Neural cell (in vitro differentiated cells): ENCODE measurements at regions not wholly inside any gene's neighbourhood (a gene's known extent, or its start where the extent isn't known, plus 50 kb on each side); places are given as distances from the start of the nearest gene placed in this dataset.

Experiments
- H2AFZ ChIP-seq: fragments of 200-600, 300-800 bp; sonication (generic), shearing (Covaris generic); 2 replicates; pipeline ENCODE4 v1.6.0; 2014; ENCODE audit warnings: low read depth, mild to moderate bottlenecking, antibody characterized with exemption, low read length, moderate library complexity
- H3F3A ChIP-seq: fragments of 200-600 bp; shearing (Covaris generic); 2 replicates; pipeline ENCODE4 v1.6.1; 2016; ENCODE audit warnings: mild to moderate bottlenecking, moderate library complexity, mixed read lengths, antibody characterized with exemption, low read length; ENCODE audit not compliant: insufficient read depth, poor library complexity, severe bottlenecking
- H3K27ac ChIP-seq: fragments of 200-600, 300-800 bp; sonication (generic), shearing (Covaris generic); 2 replicates; pipeline ENCODE4 v1.5.1; 2014; ENCODE audit warnings: mild to moderate bottlenecking, low read length, moderate library complexity
- H3K27me3 ChIP-seq: fragments of 300-800, 200-600 bp; sonication (generic), shearing (Covaris generic); 2 replicates; pipeline ENCODE4 v1.6.0; 2014; ENCODE audit warnings: mild to moderate bottlenecking, low read depth, low read length, moderate library complexity; ENCODE audit not compliant: insufficient read depth
- H3K36me3 ChIP-seq: fragments of 300-800, 200-600 bp; sonication (generic), shearing (Covaris generic); 2 replicates; pipeline ENCODE4 v1.5.1; 2014; ENCODE audit warnings: mild to moderate bottlenecking, antibody characterized with exemption, low read length, moderate library complexity; ENCODE audit not compliant: insufficient read depth
- H3K4me2 ChIP-seq: fragments of 300-800, 200-600 bp; sonication (generic), shearing (Covaris generic); 2 replicates; pipeline ENCODE4 v1.6.0; 2014; ENCODE audit warnings: mild to moderate bottlenecking, low read length
- H3K4me3 ChIP-seq: fragments of 300-800, 200-600 bp; sonication (generic), shearing (Covaris generic); 2 replicates; pipeline ENCODE4 v1.5.1; 2014; ENCODE audit warnings: mild to moderate bottlenecking, low read length, moderate library complexity
- H3K79me2 ChIP-seq: fragments of 200-600 bp; shearing (Covaris generic); replicated peaks from 2 replicates; pipeline ENCODE4 v1.6.0; 2014; ENCODE audit warnings: mild to moderate bottlenecking, low read length, moderate library complexity; ENCODE audit not compliant: insufficient read depth
- H3K9ac ChIP-seq: fragments of 300-800, 200-600 bp; sonication (generic), shearing (Covaris generic); 2 replicates; pipeline ENCODE4 v1.6.1; 2016; ENCODE audit warnings: mild to moderate bottlenecking, low read length, mixed read lengths
- H3K9me2 ChIP-seq: fragments of 200-600 bp; shearing (Covaris generic); 2 replicates; pipeline ENCODE4 v1.6.1; 2016; ENCODE audit warnings: mild to moderate bottlenecking, low read length, mixed read lengths; ENCODE audit not compliant: insufficient read depth
- H3K9me3 ChIP-seq: fragments of 200-600, 300-800 bp; sonication (generic), shearing (Covaris generic); 2 replicates; pipeline ENCODE4 v1.6.1; 2016; ENCODE audit warnings: mild to moderate bottlenecking, mixed run types, low read length, moderate library complexity, mixed read lengths
- H4K20me1 ChIP-seq: fragments of 200-600 bp; shearing (Covaris generic); 2 replicates; pipeline ENCODE4 v1.6.1; 2016; ENCODE audit warnings: mild to moderate bottlenecking, mixed run types; ENCODE audit not compliant: insufficient read depth
- EP300 ChIP-seq: fragments of 450-650 bp; conservative IDR thresholded peaks from 2 replicates; pipeline ENCODE4 v1.6.1; 2014; ENCODE audit warnings: antibody characterized with exemption, mild to moderate bottlenecking, moderate library complexity; ENCODE audit not compliant: poor library complexity, severe bottlenecking
- EZH2 ChIP-seq: fragments of 200-600, 300-800 bp; shearing (Covaris generic), sonication (generic); IDR thresholded peaks from 2 replicates; pipeline ENCODE4 v1.6.1; 2014; ENCODE audit warnings: antibody characterized with exemption, low read length, borderline replicate concordance, mild to moderate bottlenecking; ENCODE audit not compliant: insufficient read depth, poor library complexity, severe bottlenecking
- MXI1 ChIP-seq: fragments of 450-650 bp; conservative IDR thresholded peaks from 2 replicates; pipeline ENCODE4 v1.6.1; 2014; ENCODE audit warnings: antibody characterized with exemption, mild to moderate bottlenecking; ENCODE audit not compliant: poor library complexity, severe bottlenecking
- POLR2AphosphoS5 ChIP-seq: IDR thresholded peaks from 2 replicates; pipeline ENCODE4 v1.6.1; 2012
- RAD21 ChIP-seq: fragments of 450-650 bp; conservative IDR thresholded peaks from 2 replicates; pipeline ENCODE4 v1.6.1; 2014; ENCODE audit warnings: antibody characterized with exemption, mild to moderate bottlenecking, moderate library complexity
- SMC3 ChIP-seq: fragments of 450-650 bp; conservative IDR thresholded peaks from 2 replicates; pipeline ENCODE4 v1.6.1; 2014; ENCODE audit warnings: antibody characterized with exemption, mild to moderate bottlenecking, moderate library complexity; ENCODE audit not compliant: poor library complexity
- TAF1 ChIP-seq: IDR thresholded peaks from 2 replicates; pipeline ENCODE4 v1.6.1; 2012; ENCODE audit warnings: low read depth
- TF ChIP-seq, protein P1 (sequence below): fragments of 450-650 bp; IDR thresholded peaks from 2 replicates; pipeline ENCODE4 v1.5.1; 2014; ENCODE audit warnings: antibody characterized with exemption, mild to moderate bottlenecking, moderate library complexity; ENCODE audit not compliant: poor library complexity, severe bottlenecking
- TF ChIP-seq, protein P2 (sequence below): IDR thresholded peaks from 2 replicates; pipeline ENCODE4 v1.6.1; 2012; ENCODE audit warnings: borderline replicate concordance

DNA sequence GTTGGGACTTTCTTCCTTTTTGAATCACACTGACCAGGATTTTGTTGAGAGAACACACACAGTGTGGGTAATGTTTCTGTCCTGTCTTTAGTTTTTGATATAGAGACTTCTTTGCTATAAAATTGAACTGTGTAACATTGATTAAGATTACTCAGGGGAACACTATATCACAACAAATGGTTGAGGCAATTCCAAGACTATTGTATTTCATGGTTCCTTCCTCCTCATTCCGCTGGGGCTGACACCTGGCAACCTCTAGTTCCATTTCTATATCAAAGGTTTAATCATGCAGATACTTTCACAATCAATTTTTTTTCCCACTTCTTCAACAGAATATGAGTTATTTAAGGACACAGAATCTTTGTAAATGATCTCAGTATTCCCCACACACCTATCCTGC lies 182.2 kb downstream of the TAF11L14 start:
- H3K4me2 ChIP-seq, result no peak overlapping the region
- no peak overlapping the region for H2AFZ ChIP-seq
- no peaks in the 10 kb centered on the region for H3K27me3 ChIP-seq
- no peaks in the 10 kb centered on the region for H3K36me3 ChIP-seq
- no peak overlapping the region for H3K9ac ChIP-seq
- no peaks in the 10 kb centered on the region for H3K9me2 ChIP-seq
- no peaks in the 10 kb centered on the region for H3F3A ChIP-seq
- no peaks in the 10 kb centered on the region for H3K79me2 ChIP-seq
- H3K27ac ChIP-seq, result no peak overlapping the region
- no peaks in the 10 kb centered on the region for H4K20me1 ChIP-seq
- no peaks in the 10 kb centered on the region for H3K9me3 ChIP-seq
- TF ChIP-seq RAD21, result no peak
- no peak for TF ChIP-seq MXI1
- no peak for TF ChIP-seq TAF1
- TF ChIP-seq POLR2AphosphoS5, result no peak
- no peak overlapping the region for H3K4me3 ChIP-seq

DNA sequence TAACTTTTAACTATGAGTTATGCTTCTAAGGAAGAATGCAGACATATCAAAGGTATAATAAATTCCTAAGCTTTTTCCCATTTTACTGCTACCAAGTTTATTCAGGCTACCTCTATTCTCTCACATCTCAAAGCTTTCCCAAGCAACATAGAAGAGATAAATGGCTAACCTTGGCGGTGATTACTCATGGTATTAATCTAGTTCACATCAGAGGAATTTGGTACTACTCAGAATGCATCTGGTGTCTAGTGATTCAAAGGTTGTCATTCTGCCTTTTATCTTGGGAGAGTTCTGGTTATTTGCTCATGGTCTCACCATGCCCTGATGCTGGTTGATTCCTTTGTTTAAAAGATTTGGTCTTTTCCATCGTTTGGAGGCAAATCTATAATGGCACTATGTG lies 182.7 kb downstream of the TAF11L14 start:
- Histone ChIP-seq H3K4me3 (no peak overlapping the region), H3K36me3 (no peaks in the 10 kb centered on the region), H2AFZ (no peak overlapping the region), H3K4me2 (no peak overlapping the region), H3K9me2 (no peaks in the 10 kb centered on the region), H3K79me2 (no peaks in the 10 kb centered on the region), H3K27me3 (no peaks in the 10 kb centered on the region), H4K20me1 (no peaks in the 10 kb centered on the region), H3K27ac (no peak overlapping the region), H3F3A (no peaks in the 10 kb centered on the region), H3K9me3 (no peaks in the 10 kb centered on the region), H3K9ac (no peak overlapping the region)
- no peak for TF ChIP-seq RAD21
- no peak for TF ChIP-seq SMC3
- no peak for TF ChIP-seq MXI1
- TF ChIP-seq, protein P1, sequence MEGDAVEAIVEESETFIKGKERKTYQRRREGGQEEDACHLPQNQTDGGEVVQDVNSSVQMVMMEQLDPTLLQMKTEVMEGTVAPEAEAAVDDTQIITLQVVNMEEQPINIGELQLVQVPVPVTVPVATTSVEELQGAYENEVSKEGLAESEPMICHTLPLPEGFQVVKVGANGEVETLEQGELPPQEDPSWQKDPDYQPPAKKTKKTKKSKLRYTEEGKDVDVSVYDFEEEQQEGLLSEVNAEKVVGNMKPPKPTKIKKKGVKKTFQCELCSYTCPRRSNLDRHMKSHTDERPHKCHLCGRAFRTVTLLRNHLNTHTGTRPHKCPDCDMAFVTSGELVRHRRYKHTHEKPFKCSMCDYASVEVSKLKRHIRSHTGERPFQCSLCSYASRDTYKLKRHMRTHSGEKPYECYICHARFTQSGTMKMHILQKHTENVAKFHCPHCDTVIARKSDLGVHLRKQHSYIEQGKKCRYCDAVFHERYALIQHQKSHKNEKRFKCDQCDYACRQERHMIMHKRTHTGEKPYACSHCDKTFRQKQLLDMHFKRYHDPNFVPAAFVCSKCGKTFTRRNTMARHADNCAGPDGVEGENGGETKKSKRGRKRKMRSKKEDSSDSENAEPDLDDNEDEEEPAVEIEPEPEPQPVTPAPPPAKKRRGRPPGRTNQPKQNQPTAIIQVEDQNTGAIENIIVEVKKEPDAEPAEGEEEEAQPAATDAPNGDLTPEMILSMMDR, result no peak
- no peak for TF ChIP-seq POLR2AphosphoS5
- TF ChIP-seq, protein P2, sequence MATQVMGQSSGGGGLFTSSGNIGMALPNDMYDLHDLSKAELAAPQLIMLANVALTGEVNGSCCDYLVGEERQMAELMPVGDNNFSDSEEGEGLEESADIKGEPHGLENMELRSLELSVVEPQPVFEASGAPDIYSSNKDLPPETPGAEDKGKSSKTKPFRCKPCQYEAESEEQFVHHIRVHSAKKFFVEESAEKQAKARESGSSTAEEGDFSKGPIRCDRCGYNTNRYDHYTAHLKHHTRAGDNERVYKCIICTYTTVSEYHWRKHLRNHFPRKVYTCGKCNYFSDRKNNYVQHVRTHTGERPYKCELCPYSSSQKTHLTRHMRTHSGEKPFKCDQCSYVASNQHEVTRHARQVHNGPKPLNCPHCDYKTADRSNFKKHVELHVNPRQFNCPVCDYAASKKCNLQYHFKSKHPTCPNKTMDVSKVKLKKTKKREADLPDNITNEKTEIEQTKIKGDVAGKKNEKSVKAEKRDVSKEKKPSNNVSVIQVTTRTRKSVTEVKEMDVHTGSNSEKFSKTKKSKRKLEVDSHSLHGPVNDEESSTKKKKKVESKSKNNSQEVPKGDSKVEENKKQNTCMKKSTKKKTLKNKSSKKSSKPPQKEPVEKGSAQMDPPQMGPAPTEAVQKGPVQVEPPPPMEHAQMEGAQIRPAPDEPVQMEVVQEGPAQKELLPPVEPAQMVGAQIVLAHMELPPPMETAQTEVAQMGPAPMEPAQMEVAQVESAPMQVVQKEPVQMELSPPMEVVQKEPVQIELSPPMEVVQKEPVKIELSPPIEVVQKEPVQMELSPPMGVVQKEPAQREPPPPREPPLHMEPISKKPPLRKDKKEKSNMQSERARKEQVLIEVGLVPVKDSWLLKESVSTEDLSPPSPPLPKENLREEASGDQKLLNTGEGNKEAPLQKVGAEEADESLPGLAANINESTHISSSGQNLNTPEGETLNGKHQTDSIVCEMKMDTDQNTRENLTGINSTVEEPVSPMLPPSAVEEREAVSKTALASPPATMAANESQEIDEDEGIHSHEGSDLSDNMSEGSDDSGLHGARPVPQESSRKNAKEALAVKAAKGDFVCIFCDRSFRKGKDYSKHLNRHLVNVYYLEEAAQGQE, result no peak
- TF ChIP-seq EZH2, result no peak
- no peak for TF ChIP-seq TAF1
- TF ChIP-seq EP300, result no peak

DNA sequence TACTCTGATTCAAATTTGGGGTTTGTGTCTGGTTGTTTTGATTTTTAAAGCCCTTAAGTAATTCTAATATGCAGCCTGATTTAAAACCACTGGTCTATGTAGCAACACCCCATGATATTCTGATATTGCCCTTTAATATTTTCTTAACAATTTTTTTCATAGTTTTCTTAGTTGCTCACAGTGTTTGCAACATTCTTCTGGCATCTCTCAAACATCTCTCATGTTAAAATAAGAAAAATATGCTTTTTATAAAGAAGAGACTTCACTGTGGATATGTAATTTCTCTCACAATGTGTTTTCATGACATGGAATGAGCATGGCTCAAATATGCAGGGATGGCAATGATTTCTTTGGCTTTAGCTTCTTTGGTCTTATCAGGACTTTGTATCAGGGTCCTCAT lies 183.7 kb downstream of the TAF11L14 start:
- Histone ChIP-seq H3K79me2 (no peaks in the 10 kb centered on the region), H3F3A (no peaks in the 10 kb centered on the region), H2AFZ (no peak overlapping the region), H3K4me2 (no peak overlapping the region), H3K9ac (no peak overlapping the region), H3K9me2 (no peaks in the 10 kb centered on the region), H3K9me3 (no peaks in the 10 kb centered on the region), H3K27me3 (no peaks in the 10 kb centered on the region), H3K36me3 (no peaks in the 10 kb centered on the region), H3K27ac (no peak overlapping the region), H4K20me1 (no peaks in the 10 kb centered on the region), H3K4me3 (no peak overlapping the region)
- TF ChIP-seq POLR2AphosphoS5 (no peak), EZH2 (no peak), SMC3 (no peak), TAF1 (no peak)
- TF ChIP-seq, protein P1, result no peak
